NCI-H2107 treated with DMSO at 0.1 percent for 48 hours (cell line): ENCODE measurements at regions not wholly inside any gene's neighbourhood (a gene's known extent, or its start where the extent isn't known, plus 50 kb on each side); places are given as distances from the start of the nearest gene placed in this dataset.

Experiments
- DNase-seq: peaks from one replicate; lab custom pipeline; 2025; ENCODE audit not compliant: unreplicated experiment; lab: John Stamatoyannopoulos, UW

DNA sequence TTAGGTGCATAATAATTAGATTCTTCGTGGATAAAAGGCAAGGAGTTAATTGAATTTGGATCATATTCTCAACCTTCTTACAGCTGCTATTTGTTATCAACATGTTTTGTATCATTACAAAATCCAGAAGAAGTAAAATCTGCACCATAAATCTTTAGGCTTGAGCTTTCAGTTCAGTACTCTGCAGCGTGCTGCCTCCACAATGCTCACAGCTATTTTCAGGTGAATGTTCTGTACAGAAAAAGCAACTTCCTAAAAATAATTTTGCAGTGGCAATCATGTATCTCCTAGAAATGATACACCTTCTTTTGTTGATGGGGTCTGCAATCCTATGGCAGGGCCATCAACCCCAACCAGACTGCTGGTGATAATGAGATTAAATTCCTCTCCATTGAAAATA, 220.9 kb upstream of the CTNNB1 start:
- DNase-seq: no peak

- DNase-seq: no peak
These were observed 219.3 kb upstream of the CTNNB1 start for GRCh38 chr3:40979962-40980361.

DNA sequence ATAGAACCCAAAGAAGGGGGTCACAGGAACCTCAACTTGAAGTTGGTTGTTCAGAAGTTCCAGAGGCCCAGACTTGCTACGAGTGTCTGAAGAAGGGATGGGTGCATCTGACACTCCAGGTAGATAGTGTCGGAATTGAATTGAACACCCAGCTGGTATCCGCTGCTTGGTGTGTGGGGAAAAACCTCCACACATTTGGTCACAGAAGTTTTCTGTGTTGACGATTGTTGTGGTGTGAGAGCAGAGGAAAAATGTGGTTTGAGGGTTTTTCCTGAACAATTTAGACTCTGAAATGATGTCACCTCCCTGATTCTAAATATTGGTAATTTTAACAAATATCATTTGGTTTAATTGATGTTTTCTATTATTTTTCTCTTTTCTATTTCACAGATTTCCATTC, 218.8 kb upstream of the CTNNB1 start:
- DNase-seq: no peak

DNA sequence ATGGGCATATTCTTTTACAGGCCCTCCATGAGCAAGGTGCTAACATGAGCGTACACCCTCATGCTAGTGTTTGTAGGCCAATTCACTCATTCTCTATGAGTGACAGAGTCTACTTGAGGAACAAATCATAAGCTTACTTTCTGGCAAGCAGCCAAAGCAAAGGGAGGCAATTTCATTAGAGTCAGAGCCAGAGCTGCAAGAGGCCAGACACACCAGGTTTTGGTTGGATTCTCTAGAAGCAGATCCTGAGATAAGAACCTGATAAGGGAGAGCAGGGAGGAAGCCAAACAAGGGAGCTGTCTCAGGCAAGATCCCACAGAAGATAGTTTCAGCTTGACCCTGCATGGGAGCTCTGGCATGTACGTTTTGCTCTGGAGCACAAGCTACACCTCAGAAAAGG, 214.1 kb upstream of the CTNNB1 start:
- no peak for DNase-seq

DNA sequence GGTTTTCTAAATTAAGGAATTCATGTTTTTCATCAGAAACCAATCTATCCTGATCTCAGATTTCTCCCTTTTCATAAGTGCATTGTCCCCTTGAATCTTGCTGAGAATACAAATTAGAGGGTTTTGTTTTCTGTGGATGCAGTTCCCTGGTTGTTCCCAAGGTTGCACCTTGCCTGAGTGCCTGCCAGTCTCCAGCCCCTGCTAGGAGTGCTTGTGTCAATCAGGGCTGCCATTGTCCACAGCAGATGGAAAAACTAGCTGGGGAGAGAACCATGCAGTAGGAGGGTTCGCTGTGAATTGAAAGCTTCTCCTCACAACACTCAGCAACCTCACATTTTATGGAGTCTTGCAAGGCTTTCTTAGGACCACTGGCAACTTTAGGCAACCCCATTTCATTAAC, 210.8 kb upstream of the CTNNB1 start:
- no peak for DNase-seq

GRCh38 chr3:40989141-40990061, 209.9 kb upstream of the CTNNB1 start:
- DNase-seq: no peak

DNA sequence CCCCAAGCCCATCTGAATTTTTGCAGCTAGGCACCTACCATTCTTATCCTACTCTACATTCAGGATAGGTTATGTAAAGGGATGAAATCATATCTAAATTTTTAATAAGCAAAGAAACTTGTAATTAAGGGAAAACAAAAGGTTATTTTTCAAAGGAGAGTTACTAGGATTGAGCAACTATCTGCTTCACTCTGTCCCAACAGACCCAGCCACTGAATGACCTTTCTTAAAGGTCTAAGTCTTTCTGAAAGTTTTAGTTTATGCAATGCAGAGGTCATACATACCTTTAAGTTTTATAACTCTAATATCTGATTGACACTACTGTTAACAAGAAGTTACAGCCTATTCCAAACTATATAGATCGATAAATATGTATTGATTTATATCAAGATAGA, 209.2 kb upstream of the CTNNB1 start:
- DNase-seq: no peak

DNA sequence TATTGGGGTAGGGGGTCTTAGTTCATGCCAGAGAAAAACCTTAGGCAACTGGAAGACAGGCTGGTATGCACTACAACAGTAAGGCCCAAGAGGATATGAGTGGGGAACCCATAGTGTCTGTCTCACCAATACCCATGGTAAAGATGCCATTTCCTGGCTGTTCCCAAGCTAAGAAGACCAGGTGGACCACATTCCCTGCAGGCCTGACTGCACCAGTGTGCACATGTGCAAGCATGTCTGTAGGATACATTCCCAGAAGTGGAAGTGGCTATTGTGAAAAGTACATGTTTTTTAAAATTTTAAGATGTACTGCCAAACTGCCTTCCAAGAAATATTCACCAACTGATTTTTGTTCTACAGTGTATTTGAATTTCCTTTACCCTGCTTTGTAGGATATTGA, 207.3 kb upstream of the CTNNB1 start:
- no peak for DNase-seq

GRCh38 chr3:40994611-40995010, 204.7 kb upstream of the CTNNB1 start:
- no peak for DNase-seq

- no peak for DNase-seq
These were observed 204.0 kb upstream of the CTNNB1 start for GRCh38 chr3:40995271-40995670.

DNA sequence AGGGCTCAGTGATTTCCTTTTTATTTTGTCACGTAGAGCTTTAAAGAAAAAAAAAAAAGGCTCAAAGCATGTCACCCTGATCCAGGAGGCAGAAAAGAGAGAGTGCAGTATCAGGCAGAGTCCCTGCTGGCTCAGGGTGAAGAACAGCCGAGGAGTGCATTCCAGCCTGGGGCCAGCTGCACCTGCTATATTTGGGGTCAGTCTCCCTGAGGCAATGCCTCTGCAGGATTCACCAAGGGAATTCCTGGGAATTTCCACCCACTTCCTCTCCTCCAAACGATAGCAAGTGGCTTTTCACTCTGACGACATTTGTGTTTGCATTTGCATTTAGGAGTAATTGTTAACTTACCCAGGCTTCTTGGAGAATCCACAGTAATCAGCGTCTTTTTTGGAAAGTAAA, 202.9 kb upstream of the CTNNB1 start:
- DNase-seq: no peak

GRCh38 chr3:40996827-40997710, 202.2 kb upstream of the CTNNB1 start:
- no peak for DNase-seq

GRCh38 chr3:40997711-40998519, 201.4 kb upstream of the CTNNB1 start:
- DNase-seq: no peak

GRCh38 chr3:40999682-41000081, 199.6 kb upstream of the CTNNB1 start:
- no peak for DNase-seq

GRCh38 chr3:41000471-41000870, 198.8 kb upstream of the CTNNB1 start:
- DNase-seq: no peak

DNA sequence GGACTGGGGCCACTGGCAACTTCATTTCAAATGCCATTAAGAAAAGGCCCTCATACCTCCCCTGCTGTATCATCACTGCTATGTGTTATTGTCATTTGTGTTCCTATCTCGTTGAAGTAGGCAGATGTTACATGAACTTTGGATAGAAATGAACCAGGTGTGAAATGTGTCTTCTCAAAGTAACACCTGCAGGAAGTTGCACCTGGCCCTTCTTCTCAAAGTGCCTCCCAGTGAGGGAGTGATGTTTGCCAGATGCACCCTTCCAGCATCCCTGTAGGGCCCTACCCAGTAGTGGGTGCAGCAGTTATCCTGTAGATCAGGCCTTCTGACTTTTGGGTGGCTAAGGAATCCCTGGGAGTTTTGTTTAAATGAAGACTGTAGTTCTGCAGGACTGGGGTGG, 197.7 kb upstream of the CTNNB1 start:
- DNase-seq: no peak

DNA sequence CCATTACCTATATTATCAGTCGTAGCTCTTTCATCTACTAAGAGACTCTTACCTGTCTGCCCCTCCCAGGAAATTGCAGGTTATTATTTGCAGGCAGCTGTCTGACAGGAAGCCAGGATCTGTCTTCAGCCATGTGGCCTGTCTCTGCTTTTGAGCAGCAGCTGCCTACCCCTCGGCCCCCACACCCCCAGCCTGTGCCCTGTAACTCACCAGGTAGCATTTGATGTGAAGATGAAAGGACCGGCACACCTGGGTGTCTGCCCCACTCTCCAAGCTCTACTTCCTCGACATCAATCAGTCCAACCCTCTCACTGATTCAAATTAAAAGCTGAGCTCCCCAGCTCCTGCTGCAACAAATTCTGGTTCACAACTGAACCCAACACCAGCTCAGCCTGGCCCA, 197.2 kb upstream of the CTNNB1 start:
- no peak for DNase-seq

DNA sequence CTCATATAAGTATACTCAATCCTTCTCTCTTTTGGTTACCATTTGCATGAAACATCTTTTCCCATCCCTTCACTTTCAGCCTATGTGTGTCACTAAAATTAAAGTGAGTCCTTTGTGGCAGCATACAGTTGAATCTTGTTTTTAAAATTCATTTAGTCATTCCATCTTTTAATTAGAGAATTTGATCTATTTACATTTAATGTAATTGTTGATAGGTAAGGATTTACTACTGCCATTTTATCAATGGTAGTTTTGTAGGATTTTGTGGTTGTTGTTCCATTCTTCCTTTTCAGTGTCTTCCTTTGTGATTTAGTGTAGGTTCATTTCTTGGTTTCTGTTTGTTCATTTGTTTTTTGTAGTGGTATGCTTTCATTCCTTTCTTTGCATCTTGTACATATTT, 191.9 kb upstream of the CTNNB1 start:
- no peak for DNase-seq

DNA sequence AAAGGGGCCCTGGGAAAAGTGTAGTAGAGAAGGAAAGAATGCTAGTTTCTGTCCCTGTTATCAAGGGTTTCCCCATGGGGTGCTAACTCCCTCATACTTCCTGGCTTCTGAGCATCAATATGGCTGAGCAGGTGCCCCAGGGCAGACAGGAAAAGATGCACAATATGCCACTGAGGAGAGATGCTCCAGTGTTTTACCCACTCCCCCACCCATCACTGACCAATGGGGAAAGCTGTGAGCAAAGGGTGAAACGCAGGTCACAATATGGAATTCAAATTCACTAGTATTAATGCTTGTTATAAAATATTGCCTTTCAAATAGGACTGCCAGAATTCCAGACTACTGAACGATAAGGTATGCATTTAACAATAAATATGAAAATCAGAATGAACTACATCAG, 187.5 kb upstream of the CTNNB1 start:
- DNase-seq: no peak

DNA sequence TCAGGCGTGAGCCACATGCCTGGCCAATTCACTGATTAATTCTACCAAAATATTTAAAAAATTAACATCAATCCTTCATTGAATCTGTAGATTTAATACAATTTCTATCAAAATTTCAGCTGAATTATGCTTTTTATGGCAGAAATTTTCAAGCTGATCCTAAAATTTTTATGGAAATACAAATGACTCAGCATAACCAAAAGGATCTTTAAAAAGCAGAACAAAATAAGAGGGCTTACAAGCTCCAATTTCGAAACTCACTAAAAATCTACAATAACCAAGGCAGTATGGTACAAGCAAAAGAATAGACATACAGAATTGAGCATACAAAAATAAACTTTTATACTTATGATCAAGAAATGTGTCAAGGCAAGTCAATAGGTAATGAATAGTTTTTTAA, 180.4 kb upstream of the CTNNB1 start:
- DNase-seq: no peak
